GM12874 (cell line): ENCODE measurements at regions not wholly inside any gene's neighbourhood (a gene's known extent, or its start where the extent isn't known, plus 50 kb on each side); places are given as distances from the start of the nearest gene placed in this dataset.

ENCODE experiments used
- CTCF ChIP-seq: IDR thresholded peaks from 2 replicates; pipeline ENCODE4 v1.5.1; 2011; ENCODE audit warnings: low read depth, mild to moderate bottlenecking, control low read depth, low read length, moderate library complexity; ENCODE audit not compliant: insufficient read depth

GRCh38 chr5:42876375-42876844 lies 64.7 kb upstream of the SELENOP start:
- no peak for TF ChIP-seq CTCF

DNA sequence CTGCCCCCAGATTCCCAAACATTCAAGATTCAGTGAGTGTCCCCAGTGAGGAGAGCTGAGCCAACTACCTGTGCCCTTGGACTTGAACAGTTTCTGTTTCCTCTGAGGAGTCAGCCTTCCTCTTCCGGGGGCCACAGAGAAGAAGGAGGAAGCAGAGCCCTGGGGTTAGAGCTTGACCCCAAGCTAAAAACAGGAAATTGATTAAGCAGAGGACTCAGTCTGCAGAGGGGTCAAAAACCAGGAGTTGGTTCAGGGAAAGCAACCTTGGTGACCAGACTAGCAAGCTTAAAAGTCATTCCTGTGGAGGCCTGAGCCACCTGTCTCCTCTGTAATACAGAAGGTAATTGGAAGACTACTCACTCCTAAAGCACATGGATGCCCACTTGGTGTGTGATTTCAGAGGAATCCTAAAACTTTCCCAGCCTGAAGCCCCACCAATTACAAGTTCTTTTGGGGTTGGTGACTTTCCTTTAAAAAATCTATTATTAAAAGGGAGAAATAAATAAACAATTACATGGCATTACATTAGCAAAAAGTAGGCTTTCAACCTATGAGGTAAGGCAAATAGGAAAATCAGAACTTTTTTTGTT lies 64.2 kb upstream of the SELENOP start:
- no peak for TF ChIP-seq CTCF

DNA sequence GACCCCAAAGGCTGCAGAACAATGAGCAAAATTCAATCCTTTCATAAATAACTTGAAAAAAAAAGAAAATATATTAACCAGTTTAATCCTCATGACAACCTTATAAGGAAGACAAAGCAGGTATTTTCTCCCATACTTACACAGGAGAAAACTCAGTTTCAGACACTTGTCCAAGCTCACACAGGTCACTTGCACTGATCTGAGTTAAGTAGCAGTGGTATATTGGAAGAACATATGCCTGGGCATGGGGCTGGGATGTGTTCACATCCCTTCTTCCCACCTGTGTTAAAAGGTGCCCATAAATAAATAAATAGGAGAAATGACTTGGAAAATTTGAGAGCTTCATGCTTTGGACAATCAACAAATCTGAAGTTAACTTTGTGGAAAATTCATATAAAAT lies 63.5 kb upstream of the SELENOP start:
- no peak for TF ChIP-seq CTCF

DNA sequence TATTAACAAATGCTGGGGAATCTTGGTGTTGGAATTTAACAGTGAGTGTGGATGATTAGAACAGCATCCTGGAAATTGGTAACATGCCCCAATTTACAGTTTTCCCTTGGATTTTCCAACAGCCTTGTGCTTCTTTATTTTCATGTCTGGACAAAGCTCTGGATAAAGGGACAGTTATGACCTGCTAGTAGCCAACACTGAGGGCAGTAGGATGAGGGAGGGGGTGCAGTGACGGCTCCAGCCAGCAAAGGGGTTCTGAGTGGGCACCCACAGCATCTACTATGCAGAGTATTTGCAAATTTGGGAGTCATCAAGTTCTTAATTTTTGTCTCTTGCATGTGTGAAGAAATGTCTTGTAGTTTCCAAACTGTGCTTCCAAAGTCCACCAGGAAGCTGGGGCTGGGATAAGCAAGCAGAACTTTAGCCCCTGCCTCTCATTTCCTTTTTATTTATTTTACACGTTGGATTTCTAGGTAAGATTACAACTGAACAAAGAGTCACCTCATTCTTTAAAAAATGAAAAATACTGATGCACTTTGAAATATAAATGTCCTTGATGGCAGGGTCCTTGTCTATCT lies 63.0 kb upstream of the SELENOP start:
- no peak for TF ChIP-seq CTCF

GRCh38 chr5:42872865-42873264 lies 61.2 kb upstream of the SELENOP start:
- no peak for TF ChIP-seq CTCF

DNA sequence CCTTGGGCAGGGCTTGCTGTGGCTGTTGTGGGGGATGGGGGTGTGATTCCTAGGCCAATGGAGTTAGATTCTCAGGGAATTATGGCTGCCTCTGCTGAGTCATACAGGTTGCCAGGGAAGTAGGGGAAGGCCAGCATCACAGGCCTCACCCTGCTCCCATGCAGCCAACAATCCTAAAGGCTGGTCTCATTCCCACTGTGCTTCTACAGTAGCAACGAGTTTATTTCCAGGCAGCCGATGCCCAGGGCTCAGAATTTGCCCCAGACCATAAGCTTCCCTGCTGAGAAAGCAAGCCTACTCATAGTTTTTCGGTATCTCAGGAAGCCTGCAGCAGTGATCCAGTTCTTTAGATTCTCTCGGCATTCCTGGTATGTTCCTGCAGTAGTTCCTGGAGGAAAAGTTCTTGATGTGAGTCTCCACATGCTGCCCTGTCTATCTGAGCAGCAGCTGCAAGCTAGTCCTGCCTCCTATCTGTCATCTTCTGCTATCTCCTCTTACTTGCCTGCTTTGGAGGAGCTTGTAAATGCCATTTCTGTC lies 59.3 kb upstream of the SELENOP start:
- TF ChIP-seq CTCF = no peak
